CD4-positive, alpha-beta T cell (primary cell): ENCODE measurements at regions not wholly inside any gene's neighbourhood (a gene's known extent, or its start where the extent isn't known, plus 50 kb on each side); places are given as distances from the start of the nearest gene placed in this dataset.
"Not testable (repeated sequence)": the region's sequence is repeated elsewhere in the genome, so short reads cannot be mapped to it uniquely, and the experiment has no call there.

Experiments
- ATAC-seq: fragments of 200-7000 bp; cut with Tn5 transposase; one replicate; pipeline ENCODE4 v1.10.0; 2022; ENCODE audit warnings: mild to moderate bottlenecking; ENCODE audit not compliant: poor library complexity
- CTCF ChIA-PET: fragments of 350-600 bp; sonication (Branson Sonifier 250); formaldehyde crosslinking; loops from one replicate; lab custom pipeline; 2021; ENCODE audit warnings: antibody characterized with exemption, inconsistent platforms; lab: Charles Lee
- POLR2A ChIA-PET: fragments of 350-600 bp; sonication (Branson Sonifier 250); formaldehyde crosslinking; loops from one replicate; lab custom pipeline; 2021; ENCODE audit warnings: antibody characterized with exemption, inconsistent platforms; lab: Charles Lee
- DNase-seq, 14 experiments: peaks; one replicate each; pipeline ENCODE4 v3.0.0-alpha.2; 2013 to 2020; ENCODE audit warnings: mixed read lengths in 2 of 14
- H3K27ac ChIP-seq, 2 donors: one replicate each; pipeline versions ENCODE4 v1.5.1 to v1.7.0; 2013; ENCODE audit warnings: low read length in 2 of 2, low read depth in 1 of 2, mild to moderate bottlenecking in 1 of 2
- H3K27me3 ChIP-seq, 2 experiments: 1 replicate in 1 of 2; 2 replicates in 1 of 2; pipeline versions ENCODE4 v1.6.1 to v1.7.0; 2013; ENCODE audit warnings: low read length in 2 of 2, control low read depth in 1 of 2, mild to moderate bottlenecking in 1 of 2, moderate library complexity in 1 of 2; ENCODE audit not compliant: insufficient read depth in 2 of 2, control insufficient read depth in 1 of 2
- H3K36me3 ChIP-seq: one replicate; pipeline ENCODE4 v1.6.1; 2013; ENCODE audit warnings: low read length, control low read depth; ENCODE audit not compliant: insufficient read depth
- H3K4me1 ChIP-seq: one replicate; pipeline ENCODE4 v1.6.1; 2013; ENCODE audit warnings: low read length, control low read depth; ENCODE audit not compliant: insufficient read depth
- H3K4me3 ChIP-seq: one replicate; pipeline ENCODE4 v1.5.1; 2013; ENCODE audit warnings: mild to moderate bottlenecking, low read length, moderate library complexity
- H3K9me3 ChIP-seq, 2 experiments: 1 replicate in 1 of 2; 2 replicates in 1 of 2; pipeline versions ENCODE4 v1.6.1 to v1.7.0; 2013; ENCODE audit warnings: low read length in 2 of 2, mild to moderate bottlenecking in 2 of 2, control low read depth in 1 of 2, moderate library complexity in 1 of 2; ENCODE audit not compliant: control insufficient read depth in 1 of 2, insufficient read depth in 1 of 2
- H3K27ac Mint-ChIP-seq: one replicate; pipeline ENCODE4 v1.8.0; 2020; ENCODE audit warnings: mixed read lengths
- H3K27me3 Mint-ChIP-seq: one replicate; pipeline ENCODE4 v1.8.0; 2021; ENCODE audit warnings: mixed read lengths
- H3K36me3 Mint-ChIP-seq: one replicate; pipeline ENCODE4 v1.8.0; 2021; ENCODE audit warnings: low read depth, mixed read lengths
- H3K4me1 Mint-ChIP-seq: one replicate; pipeline ENCODE4 v1.8.0; 2021; ENCODE audit warnings: low read depth, mixed read lengths
- H3K4me3 Mint-ChIP-seq: one replicate; pipeline ENCODE4 v1.8.0; 2020; ENCODE audit warnings: mild to moderate bottlenecking, mixed read lengths
- H3K9me3 Mint-ChIP-seq: one replicate; pipeline ENCODE4 v1.8.0; 2020; ENCODE audit warnings: mixed read lengths
- CTCF ChIP-seq: fragments of 200-600 bp; IDR thresholded peaks from one replicate; pipeline ENCODE4 v1.8.0; 2022; ENCODE audit warnings: antibody characterized with exemption, mild to moderate bottlenecking
- intact Hi-C, 2 experiments: fragments of 100-400 bp; cut with DNase I in 1 of 2; cut with micrococcal nuclease in 1 of 2; formaldehyde crosslinking; loops; one replicate each; pipeline versions ENCODE4 v1.15.1 to v1.9.0; 2023 to 2025; cut with DNase I, micrococcal nuclease

- H3K4me1 ChIP-seq = no peaks in the 10 kb centered on the region
- H3K4me3 ChIP-seq = no peak overlapping the region
- no peak overlapping the region for H3K27ac ChIP-seq
- Mint-ChIP-seq H3K27ac (no peak overlapping the region), H3K9me3 (no peaks in the 10 kb centered on the region), H3K4me3 (no peak overlapping the region), H3K27me3 (peaks cover 22% of the 10 kb centered on the region), H3K4me1 (no peaks in the 10 kb centered on the region), H3K36me3 (no peaks in the 10 kb centered on the region)
- H3K9me3 ChIP-seq = peaks cover 0 to 13% of the 10 kb centered on the region in 2 experiments
- ChIA-PET POLR2A (no interaction called here), CTCF (no interaction called here)
- ATAC-seq (no peak), DNase-seq (no peak)
- H3K36me3 ChIP-seq = no peaks in the 10 kb centered on the region
- TF ChIP-seq CTCF = no peak
- intact Hi-C loops = no loop called here
- peaks cover 7 to 9% of the 10 kb centered on the region in 2 experiments for H3K27me3 ChIP-seq
Observed at GRCh38 chr3:69484507-69485393, 98.9 kb upstream of the FRMD4B start.

- CTCF ChIA-PET = no interaction called here
- no peak for TF ChIP-seq CTCF
- intact Hi-C loops = no loop called here
- peaks cover 0 to 13% of the 10 kb centered on the region in 2 experiments for H3K9me3 ChIP-seq
- Mint-ChIP-seq H3K27me3 (peaks cover 22% of the 10 kb centered on the region), H3K4me3 (no peak overlapping the region), H3K36me3 (no peaks in the 10 kb centered on the region), H3K4me1 (no peaks in the 10 kb centered on the region), H3K27ac (no peak overlapping the region), H3K9me3 (peaks cover under 1% of the 10 kb centered on the region)
- no peak for DNase-seq
- H3K27me3 ChIP-seq = peaks cover 7 to 9% of the 10 kb centered on the region in 2 experiments
- POLR2A ChIA-PET = no interaction called here
- no peaks in the 10 kb centered on the region for H3K36me3 ChIP-seq
- no peak overlapping the region for H3K27ac ChIP-seq
- no peak for ATAC-seq
- H3K4me1 ChIP-seq = no peaks in the 10 kb centered on the region
- H3K4me3 ChIP-seq = no peak overlapping the region
Observed at GRCh38 chr3:69483449-69483848, 97.6 kb upstream of the FRMD4B start.

GRCh38 chr3:69480986-69481385 lies 95.1 kb upstream of the FRMD4B start:
- H3K4me1 Mint-ChIP-seq, H3K27ac ChIP-seq, H3K9me3 Mint-ChIP-seq, ATAC-seq, H3K4me3 Mint-ChIP-seq, intact Hi-C loops, H3K36me3 ChIP-seq, CTCF ChIA-PET, DNase-seq, POLR2A ChIA-PET, H3K4me1 ChIP-seq, H3K4me3 ChIP-seq, H3K36me3 Mint-ChIP-seq, H3K27me3 ChIP-seq, H3K27ac Mint-ChIP-seq: not testable (repeated sequence)
- H3K9me3 ChIP-seq = peaks cover 0 to 13% of the 10 kb centered on the region in 2 experiments
- H3K27me3 Mint-ChIP-seq = peaks cover 18% of the 10 kb centered on the region
